ENCODE measurements at regions not wholly inside any gene's neighbourhood (a gene's known extent, or its start where the extent isn't known, plus 50 kb on each side); places are given as distances from the start of the nearest gene placed in this dataset.

DNA sequence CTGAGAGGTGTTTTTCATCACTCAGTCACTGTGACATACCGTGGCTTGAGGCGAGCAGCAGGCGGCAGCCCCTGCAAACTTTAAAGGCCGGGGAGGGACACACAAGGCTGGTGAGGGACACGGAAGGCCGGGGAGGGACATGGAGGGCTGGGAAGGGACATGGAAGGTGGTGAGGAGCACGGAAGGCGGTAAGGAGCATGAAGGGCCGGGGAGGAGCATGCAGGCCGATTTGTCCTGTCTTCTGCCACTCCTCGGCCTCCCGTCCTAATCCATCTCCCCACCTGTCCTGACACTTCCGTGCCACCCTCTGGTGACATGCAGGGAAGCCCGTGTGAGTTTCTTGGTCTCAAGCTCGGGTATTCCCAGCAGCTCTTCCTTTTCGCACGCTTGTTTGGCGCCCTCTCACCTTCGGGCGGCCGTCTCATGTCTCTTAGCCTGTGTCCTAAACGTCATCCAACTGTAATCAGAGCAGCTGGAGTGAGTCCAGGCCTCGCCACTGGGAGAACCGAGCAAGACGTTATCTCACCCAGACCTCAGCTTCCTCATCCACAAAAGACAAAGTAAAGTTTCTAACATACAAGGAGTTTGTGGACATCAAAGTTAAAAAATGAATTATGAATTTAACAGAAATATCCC, 126.5 kb downstream of the MRPL36 start:
- no peaks in the 10 kb centered on the region for H3K36me3 ChIP-seq (ENCODE audit: insufficient read depth, low read length)
- no peak overlapping the region for H3K4me3 ChIP-seq (ENCODE audit: low read length, poor library complexity, severe bottlenecking)
- no peaks in the 10 kb centered on the region for H3K9me3 ChIP-seq (ENCODE audit: insufficient read depth, low read depth, low read length)
- TF ChIP-seq, protein P1, sequence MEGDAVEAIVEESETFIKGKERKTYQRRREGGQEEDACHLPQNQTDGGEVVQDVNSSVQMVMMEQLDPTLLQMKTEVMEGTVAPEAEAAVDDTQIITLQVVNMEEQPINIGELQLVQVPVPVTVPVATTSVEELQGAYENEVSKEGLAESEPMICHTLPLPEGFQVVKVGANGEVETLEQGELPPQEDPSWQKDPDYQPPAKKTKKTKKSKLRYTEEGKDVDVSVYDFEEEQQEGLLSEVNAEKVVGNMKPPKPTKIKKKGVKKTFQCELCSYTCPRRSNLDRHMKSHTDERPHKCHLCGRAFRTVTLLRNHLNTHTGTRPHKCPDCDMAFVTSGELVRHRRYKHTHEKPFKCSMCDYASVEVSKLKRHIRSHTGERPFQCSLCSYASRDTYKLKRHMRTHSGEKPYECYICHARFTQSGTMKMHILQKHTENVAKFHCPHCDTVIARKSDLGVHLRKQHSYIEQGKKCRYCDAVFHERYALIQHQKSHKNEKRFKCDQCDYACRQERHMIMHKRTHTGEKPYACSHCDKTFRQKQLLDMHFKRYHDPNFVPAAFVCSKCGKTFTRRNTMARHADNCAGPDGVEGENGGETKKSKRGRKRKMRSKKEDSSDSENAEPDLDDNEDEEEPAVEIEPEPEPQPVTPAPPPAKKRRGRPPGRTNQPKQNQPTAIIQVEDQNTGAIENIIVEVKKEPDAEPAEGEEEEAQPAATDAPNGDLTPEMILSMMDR (conservative IDR thresholded peaks at IDR 0.05; ENCODE audit: low read length), result no peak
- TF ChIP-seq EZH2phosphoT487 (IDR thresholded peaks at IDR 0.05; ENCODE audit: borderline replicate concordance), result no peak
- no peaks in the 10 kb centered on the region for H3K4me1 ChIP-seq (ENCODE audit: insufficient read depth, low read length, poor library complexity, severe bottlenecking)
- H3K9me2 ChIP-seq (replicated peaks; ENCODE audit: low read depth, low read length), result no peaks in the 10 kb centered on the region
- H3K9ac ChIP-seq (ENCODE audit: low read depth, low read length, poor library complexity, severe bottlenecking), result no peak overlapping the region
- H4K20me1 ChIP-seq (ENCODE audit: insufficient read depth, low read length, poor library complexity, severe bottlenecking), result no peaks in the 10 kb centered on the region
- H3K27me3 ChIP-seq (ENCODE audit: insufficient read depth, low read length, poor library complexity, severe bottlenecking), result no peaks in the 10 kb centered on the region
- H3F3A ChIP-seq (ENCODE audit: low read depth), result no peaks in the 10 kb centered on the region
- no peak overlapping the region for H3K4me2 ChIP-seq (ENCODE audit: low read depth, low read length, poor library complexity, severe bottlenecking)
- no peaks in the 10 kb centered on the region for H3K79me2 ChIP-seq (ENCODE audit: insufficient read depth, low read length)
- no peak overlapping the region for H2AFZ ChIP-seq (ENCODE audit: low read length)

DNA sequence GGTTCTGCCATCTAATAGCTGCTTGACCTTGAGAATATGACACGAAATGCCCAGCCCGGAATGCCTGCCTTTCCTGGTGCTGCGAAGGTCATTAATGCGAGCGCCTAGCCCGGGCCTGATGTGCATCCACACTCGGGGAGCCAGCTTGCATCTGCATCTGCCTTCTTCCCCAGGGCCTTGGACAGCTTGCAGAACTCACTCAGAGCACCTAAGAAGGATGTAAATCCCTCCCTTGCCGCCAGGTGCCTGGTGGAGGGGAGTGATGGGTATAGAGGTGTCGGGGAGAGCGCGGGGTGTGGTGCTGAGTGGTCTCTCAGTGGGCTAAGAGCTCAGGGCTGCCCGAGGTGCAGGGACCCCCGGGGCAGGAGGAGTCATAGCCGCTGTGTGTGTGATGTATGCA, 127.2 kb downstream of the MRPL36 start:
- Histone ChIP-seq H3F3A (ENCODE audit: low read depth) (no peaks in the 10 kb centered on the region), H2AFZ (ENCODE audit: low read length) (no peak overlapping the region), H3K9ac (ENCODE audit: low read depth, low read length, poor library complexity, severe bottlenecking) (no peak overlapping the region), H3K79me2 (ENCODE audit: insufficient read depth, low read length) (no peaks in the 10 kb centered on the region), H3K27me3 (ENCODE audit: insufficient read depth, low read length, poor library complexity, severe bottlenecking) (no peaks in the 10 kb centered on the region), H3K36me3 (ENCODE audit: insufficient read depth, low read length) (no peaks in the 10 kb centered on the region), H3K4me3 (ENCODE audit: low read length, poor library complexity, severe bottlenecking) (no peak overlapping the region), H3K4me2 (ENCODE audit: low read depth, low read length, poor library complexity, severe bottlenecking) (no peak overlapping the region), H3K9me3 (ENCODE audit: insufficient read depth, low read depth, low read length) (no peaks in the 10 kb centered on the region), H4K20me1 (ENCODE audit: insufficient read depth, low read length, poor library complexity, severe bottlenecking) (no peaks in the 10 kb centered on the region), H3K9me2 (replicated peaks; ENCODE audit: low read depth, low read length) (no peaks in the 10 kb centered on the region), H3K4me1 (ENCODE audit: insufficient read depth, low read length, poor library complexity, severe bottlenecking) (no peaks in the 10 kb centered on the region)
- TF ChIP-seq, protein P1 (conservative IDR thresholded peaks at IDR 0.05; ENCODE audit: low read length), result no peak
- TF ChIP-seq EZH2phosphoT487 (IDR thresholded peaks at IDR 0.05; ENCODE audit: borderline replicate concordance), result no peak

DNA sequence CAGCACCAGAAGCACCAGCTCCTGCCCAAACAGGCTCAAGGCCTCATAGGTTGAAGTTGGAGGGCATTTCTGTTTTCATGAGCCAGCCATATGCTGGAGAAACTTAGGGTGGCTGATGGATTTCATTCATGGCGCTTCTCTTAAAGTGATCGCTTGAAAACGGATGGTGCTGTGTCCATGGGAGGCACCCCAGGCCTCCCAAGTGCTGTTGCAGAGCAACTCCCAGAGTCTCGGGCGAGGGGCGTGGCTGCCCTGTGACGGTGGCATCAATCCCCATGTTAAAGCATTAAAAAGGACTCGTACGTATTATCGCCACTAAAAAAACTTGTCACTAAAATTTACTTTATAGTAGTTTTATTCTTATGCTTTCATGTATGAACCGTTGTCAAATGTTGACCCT, 128.3 kb downstream of the MRPL36 start:
- TF ChIP-seq EZH2phosphoT487 (IDR thresholded peaks at IDR 0.05; ENCODE audit: borderline replicate concordance), result no peak
- TF ChIP-seq, protein P1 (conservative IDR thresholded peaks at IDR 0.05; ENCODE audit: low read length), result no peak
- Histone ChIP-seq H3F3A (ENCODE audit: low read depth) (no peaks in the 10 kb centered on the region), H3K9me2 (replicated peaks; ENCODE audit: low read depth, low read length) (no peaks in the 10 kb centered on the region), H3K9me3 (ENCODE audit: insufficient read depth, low read depth, low read length) (no peaks in the 10 kb centered on the region), H4K20me1 (ENCODE audit: insufficient read depth, low read length, poor library complexity, severe bottlenecking) (no peaks in the 10 kb centered on the region), H3K4me2 (ENCODE audit: low read depth, low read length, poor library complexity, severe bottlenecking) (no peak overlapping the region), H3K27me3 (ENCODE audit: insufficient read depth, low read length, poor library complexity, severe bottlenecking) (no peaks in the 10 kb centered on the region), H3K4me3 (ENCODE audit: low read length, poor library complexity, severe bottlenecking) (no peak overlapping the region), H2AFZ (ENCODE audit: low read length) (no peak overlapping the region), H3K4me1 (ENCODE audit: insufficient read depth, low read length, poor library complexity, severe bottlenecking) (no peaks in the 10 kb centered on the region), H3K79me2 (ENCODE audit: insufficient read depth, low read length) (no peaks in the 10 kb centered on the region), H3K36me3 (ENCODE audit: insufficient read depth, low read length) (no peaks in the 10 kb centered on the region), H3K9ac (ENCODE audit: low read depth, low read length, poor library complexity, severe bottlenecking) (no peak overlapping the region)
